Esophagus squamous epithelium (tissue), 4 donors: ENCODE measurements at regions not wholly inside any gene's neighbourhood (a gene's known extent, or its start where the extent isn't known, plus 50 kb on each side); places are given as distances from the start of the nearest gene placed in this dataset.

Source experiments
- CTCF ChIP-seq, 6 experiments: fragments of 450-650 bp in 4 of 6; fragments of 200-600 bp in 2 of 6; sonication (generic) in 2 of 6; IDR thresholded peaks; one replicate each; pipeline ENCODE4 v1.5.1; 2016 to 2019; ENCODE audit warnings: antibody characterized with exemption in 6 of 6, mild to moderate bottlenecking in 4 of 6, moderate library complexity in 4 of 6
- POLR2A ChIP-seq, 4 donors: fragments of 450-650 bp; IDR thresholded peaks; one replicate each; pipeline ENCODE4 v1.6.1; 2017; ENCODE audit warnings: antibody characterized with exemption in 4 of 4, mild to moderate bottlenecking in 4 of 4, moderate library complexity in 3 of 4

DNA sequence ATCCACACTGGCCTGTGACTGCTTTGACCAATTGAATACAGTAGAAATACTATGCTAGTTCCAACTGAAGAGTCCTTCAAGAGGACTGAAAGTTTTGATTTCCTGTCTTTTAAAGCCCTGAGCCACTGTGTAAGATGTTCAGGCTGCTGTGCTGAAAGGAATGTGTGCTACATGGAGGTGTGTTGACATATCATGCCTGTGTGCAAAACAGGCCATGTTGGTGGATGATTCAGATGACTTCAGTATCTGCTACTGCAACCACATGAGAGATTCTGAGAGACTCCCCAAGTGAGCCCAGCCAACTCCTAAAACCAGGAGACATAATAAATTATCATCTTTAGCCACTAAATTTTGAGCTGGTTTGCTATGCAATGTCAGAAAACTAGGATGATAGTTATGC lies 662.9 kb downstream of the ZEB2 start:
- no peak for TF ChIP-seq POLR2A (IDR thresholded peaks at IDR 0.05)
- TF ChIP-seq CTCF (IDR thresholded peaks at IDR 0.05) = no peak
